Right lobe of liver (tissue), 4 donors: ENCODE measurements at regions not wholly inside any gene's neighbourhood (a gene's known extent, or its start where the extent isn't known, plus 50 kb on each side); places are given as distances from the start of the nearest gene placed in this dataset.

Experiments
- POLR2A ChIP-seq: fragments of 450-650 bp; IDR thresholded peaks from one replicate; pipeline ENCODE4 v1.6.1; 2017; ENCODE audit warnings: antibody characterized with exemption, mild to moderate bottlenecking
- TF ChIP-seq, protein P1 (sequence below), 4 donors: fragments of 200-600 bp in 3 of 4; fragments of 450-650 bp in 1 of 4; IDR thresholded peaks; one replicate each; pipeline versions ENCODE4 v1.5.1 to v1.8.0; 2016 to 2022; ENCODE audit warnings: antibody characterized with exemption in 4 of 4, mild to moderate bottlenecking in 2 of 4
- donor health status: DM: no; HTN: no; CAD: no.
- donor health status: DM: no; HTN: no; CAD: no.
- donor health status: DM: no; HTN: yes; CAD: no.

- TF ChIP-seq, protein P1, sequence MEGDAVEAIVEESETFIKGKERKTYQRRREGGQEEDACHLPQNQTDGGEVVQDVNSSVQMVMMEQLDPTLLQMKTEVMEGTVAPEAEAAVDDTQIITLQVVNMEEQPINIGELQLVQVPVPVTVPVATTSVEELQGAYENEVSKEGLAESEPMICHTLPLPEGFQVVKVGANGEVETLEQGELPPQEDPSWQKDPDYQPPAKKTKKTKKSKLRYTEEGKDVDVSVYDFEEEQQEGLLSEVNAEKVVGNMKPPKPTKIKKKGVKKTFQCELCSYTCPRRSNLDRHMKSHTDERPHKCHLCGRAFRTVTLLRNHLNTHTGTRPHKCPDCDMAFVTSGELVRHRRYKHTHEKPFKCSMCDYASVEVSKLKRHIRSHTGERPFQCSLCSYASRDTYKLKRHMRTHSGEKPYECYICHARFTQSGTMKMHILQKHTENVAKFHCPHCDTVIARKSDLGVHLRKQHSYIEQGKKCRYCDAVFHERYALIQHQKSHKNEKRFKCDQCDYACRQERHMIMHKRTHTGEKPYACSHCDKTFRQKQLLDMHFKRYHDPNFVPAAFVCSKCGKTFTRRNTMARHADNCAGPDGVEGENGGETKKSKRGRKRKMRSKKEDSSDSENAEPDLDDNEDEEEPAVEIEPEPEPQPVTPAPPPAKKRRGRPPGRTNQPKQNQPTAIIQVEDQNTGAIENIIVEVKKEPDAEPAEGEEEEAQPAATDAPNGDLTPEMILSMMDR (IDR thresholded peaks at IDR 0.05), result no peak
- no peak for TF ChIP-seq POLR2A
Measured at GRCh38 chr9:86605303-86605702, 251.1 kb upstream of the TUT7 start.
